ENCODE measurements at regions not wholly inside any gene's neighbourhood (a gene's known extent, or its start where the extent isn't known, plus 50 kb on each side); places are given as distances from the start of the nearest gene placed in this dataset.

DNA sequence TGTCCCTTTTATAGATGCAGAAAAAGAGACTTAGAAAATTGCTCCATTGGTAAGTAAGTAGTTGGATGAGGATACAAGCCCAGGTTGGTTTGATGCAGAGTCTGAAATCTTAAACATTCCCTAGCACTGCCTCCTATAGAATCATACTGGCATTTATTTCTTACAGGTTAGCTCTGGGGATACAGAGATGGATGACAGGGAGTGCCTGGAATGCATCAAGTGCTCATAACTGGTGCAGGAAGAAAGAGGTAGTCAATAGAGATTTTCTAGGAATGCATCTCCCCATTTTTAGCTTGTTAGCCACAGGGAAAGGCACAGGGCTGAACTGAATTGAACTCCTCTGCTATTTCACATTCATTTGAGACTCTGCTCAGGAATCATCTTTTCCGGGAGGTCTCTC lies 269.0 kb upstream of the USP24 start:
- in situ Hi-C loops (cut with MboI; ENCODE audit: low pct_ligation_motif_present in 1 of 4, low pct_unique_long_range_greater_than_20kb in 1 of 4, low sequenced_read_pairs in 3 of 4): no loop called here
- TF ChIP-seq CTCF (IDR thresholded peaks at IDR 0.05) (no peak), POLR2AphosphoS5 (IDR thresholded peaks at IDR 0.05) (no peak), EP300 (IDR thresholded peaks at IDR 0.05; ENCODE audit: low read depth) (no peak), POLR2A (IDR thresholded peaks at IDR 0.05) (no peak)
- intact Hi-C loops (cut with DNase I; ENCODE audit: low total_unique reads): no loop called here
- Histone ChIP-seq H3K4me1 (peaks cover 0 to 16% (median 8%) of the 10 kb centered on the region in 4 donors), H3K9me3 (no peaks in the 10 kb centered on the region), H3K27ac (no peak overlapping the region), H3K4me3 (no peak overlapping the region), H3K36me3 (no peaks in the 10 kb centered on the region), H3K27me3 (no peaks in the 10 kb centered on the region)
- WGBS, 2 donors (ENCODE audit: low coverage in 1 of 2): 90 to 100% methylated on average over 1 of the region's 1 CpG
- DNase-seq: no peak

GRCh38 chr1:55483523-55483922 lies 268.4 kb upstream of the USP24 start:
- TF ChIP-seq CTCF (IDR thresholded peaks at IDR 0.05) (no peak), POLR2AphosphoS5 (IDR thresholded peaks at IDR 0.05) (no peak), EP300 (IDR thresholded peaks at IDR 0.05; ENCODE audit: low read depth) (no peak), POLR2A (IDR thresholded peaks at IDR 0.05) (no peak)
- in situ Hi-C loops (cut with MboI; ENCODE audit: low pct_ligation_motif_present in 1 of 4, low pct_unique_long_range_greater_than_20kb in 1 of 4, low sequenced_read_pairs in 3 of 4): no loop called here
- Histone ChIP-seq H3K4me3 (no peak overlapping the region), H3K36me3 (no peaks in the 10 kb centered on the region), H3K4me1 (peaks cover 0 to 22% (median 10%) of the 10 kb centered on the region in 4 donors), H3K27ac (no peak overlapping the region), H3K9me3 (no peaks in the 10 kb centered on the region), H3K27me3 (no peaks in the 10 kb centered on the region)
- no peak for DNase-seq
- 86 to 90% methylated on average over 2 of the region's 2 CpGs for WGBS, 2 donors (ENCODE audit: low coverage in 1 of 2)
- intact Hi-C loops (cut with DNase I; ENCODE audit: low total_unique reads): no loop called here

GRCh38 chr1:55481634-55482033 lies 266.5 kb upstream of the USP24 start:
- no peaks in the 10 kb centered on the region for H3K27me3 ChIP-seq
- H3K4me1 ChIP-seq: peaks cover 0 to 22% (median 11%) of the 10 kb centered on the region in 4 donors
- no peak for DNase-seq
- intact Hi-C loops (cut with DNase I; ENCODE audit: low total_unique reads): no loop called here
- TF ChIP-seq POLR2AphosphoS5 (IDR thresholded peaks at IDR 0.05) (no peak), CTCF (IDR thresholded peaks at IDR 0.05) (no peak), EP300 (IDR thresholded peaks at IDR 0.05; ENCODE audit: low read depth) (no peak), POLR2A (IDR thresholded peaks at IDR 0.05) (no peak)
- 90 to 91% methylated on average over 3 of the region's 3 CpGs for WGBS, 2 donors (ENCODE audit: low coverage in 1 of 2)
- H3K27ac ChIP-seq: no peak overlapping the region
- no peaks in the 10 kb centered on the region for H3K9me3 ChIP-seq
- no peak overlapping the region for H3K4me3 ChIP-seq
- H3K36me3 ChIP-seq: no peaks in the 10 kb centered on the region
- in situ Hi-C loops (cut with MboI; ENCODE audit: low pct_ligation_motif_present in 1 of 4, low pct_unique_long_range_greater_than_20kb in 1 of 4, low sequenced_read_pairs in 3 of 4): no loop called here

GRCh38 chr1:55480029-55480795 lies 265.0 kb upstream of the USP24 start:
- Histone ChIP-seq H3K4me3 (no peak overlapping the region), H3K9me3 (no peaks in the 10 kb centered on the region), H3K36me3 (no peaks in the 10 kb centered on the region), H3K27me3 (no peaks in the 10 kb centered on the region), H3K27ac (peak overlapping the region; percentile 5 to 64 (median 44)), H3K4me1 (peaks cover 0 to 24% (median 11%) of the 10 kb centered on the region in 4 donors)
- in situ Hi-C loops (cut with MboI; ENCODE audit: low pct_ligation_motif_present in 1 of 4, low pct_unique_long_range_greater_than_20kb in 1 of 4, low sequenced_read_pairs in 3 of 4): no loop called here
- intact Hi-C loops (cut with DNase I; ENCODE audit: low total_unique reads): no loop called here
- TF ChIP-seq CTCF (IDR thresholded peaks at IDR 0.05) (no peak), EP300 (IDR thresholded peaks at IDR 0.05; ENCODE audit: low read depth) (no peak), POLR2AphosphoS5 (IDR thresholded peaks at IDR 0.05) (no peak), POLR2A (IDR thresholded peaks at IDR 0.05) (no peak)
- DNase-seq: no peak
- 13 to 51% methylated on average over 2 of the region's 2 CpGs for WGBS, 2 donors (ENCODE audit: low coverage in 1 of 2)
